Tibial artery (tissue), 4 donors: ENCODE measurements at regions not wholly inside any gene's neighbourhood (a gene's known extent, or its start where the extent isn't known, plus 50 kb on each side); places are given as distances from the start of the nearest gene placed in this dataset.
"Not testable (repeated sequence)": the region's sequence is repeated elsewhere in the genome, so short reads cannot be mapped to it uniquely, and the experiment has no call there.

Experiments used
- DNase-seq, 2 donors: peaks; one replicate each; pipeline ENCODE4 v3.0.0-alpha.2; 2019
- H3K27ac ChIP-seq, 2 donors: fragments of 200-600 bp; sonication (generic) in 1 of 2; 1 replicate in 1 of 2; 2 replicates in 1 of 2; pipeline ENCODE4 v1.5.1; 2018 to 2019; ENCODE audit warnings: mild to moderate bottlenecking in 1 of 2
- H3K27me3 ChIP-seq, 2 donors: fragments of 200-600 bp; sonication (generic) in 1 of 2; one replicate each; pipeline versions ENCODE4 v1.5.1 to v1.6.0; 2016 to 2019
- H3K36me3 ChIP-seq, 3 donors: fragments of 200-600 bp; sonication (generic) in 2 of 3; one replicate each; pipeline ENCODE4 v1.5.1; 2016 to 2019; ENCODE audit warnings: mild to moderate bottlenecking in 2 of 3
- H3K4me1 ChIP-seq, 4 donors: fragments of 200-600 bp; sonication (generic) in 2 of 4; 1 replicate in 3 of 4; 2 replicates in 1 of 4; pipeline ENCODE4 v1.5.1; 2016 to 2019
- H3K4me3 ChIP-seq, 2 donors: fragments of 200-600 bp; sonication (generic) in 1 of 2; 1 replicate in 1 of 2; 2 replicates in 1 of 2; pipeline ENCODE4 v1.5.1; 2018 to 2019; ENCODE audit warnings: mild to moderate bottlenecking in 2 of 2
- H3K9me3 ChIP-seq, 3 donors: fragments of 200-600 bp; sonication (generic) in 1 of 3; one replicate each; pipeline ENCODE4 v1.5.1; 2016 to 2019
- intact Hi-C: fragments of 100-400 bp; cut with DNase I; formaldehyde crosslinking; loops from one replicate; pipeline ENCODE4 v1.15.0; 2023; ENCODE audit warnings: low total_unique reads
- TF ChIP-seq, protein P1 (sequence below), 2 experiments: fragments of 200-600 bp in 1 of 2; fragments of 450-650 bp in 1 of 2; IDR thresholded peaks; one replicate each; pipeline ENCODE4 v1.5.1; 2017 to 2019; ENCODE audit warnings: antibody characterized with exemption in 2 of 2, mild to moderate bottlenecking in 1 of 2, moderate library complexity in 1 of 2

DNA sequence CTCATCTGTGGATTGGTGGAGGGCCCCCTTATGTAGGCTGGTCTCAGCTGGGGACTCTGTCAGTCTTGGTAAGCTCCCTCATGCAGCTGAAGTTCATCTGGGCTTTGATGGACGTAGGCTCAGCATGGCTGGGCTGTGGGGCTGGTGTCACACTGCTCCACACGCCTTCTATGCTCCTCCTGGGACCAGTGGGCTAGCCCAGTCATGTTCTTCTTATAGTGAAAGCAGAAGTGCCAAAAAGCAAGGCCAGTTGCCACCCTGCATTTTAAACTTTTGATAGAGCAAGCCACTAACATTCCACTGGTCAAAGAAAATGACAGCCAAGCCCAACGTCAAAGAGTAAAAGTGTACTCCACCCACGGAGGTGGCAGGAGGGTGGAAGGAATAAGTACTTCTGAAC, 165.5 kb downstream of the MEX3B start:
- Histone ChIP-seq H3K4me3 (no peak overlapping the region), H3K36me3 (no peaks in the 10 kb centered on the region), H3K4me1 (peaks cover 0 to 23% (median 11%) of the 10 kb centered on the region in 4 donors), H3K9me3 (no peaks in the 10 kb centered on the region), H3K27ac (no peak overlapping the region), H3K27me3 (no peaks in the 10 kb centered on the region)
- no peak for DNase-seq
- TF ChIP-seq, protein P1, sequence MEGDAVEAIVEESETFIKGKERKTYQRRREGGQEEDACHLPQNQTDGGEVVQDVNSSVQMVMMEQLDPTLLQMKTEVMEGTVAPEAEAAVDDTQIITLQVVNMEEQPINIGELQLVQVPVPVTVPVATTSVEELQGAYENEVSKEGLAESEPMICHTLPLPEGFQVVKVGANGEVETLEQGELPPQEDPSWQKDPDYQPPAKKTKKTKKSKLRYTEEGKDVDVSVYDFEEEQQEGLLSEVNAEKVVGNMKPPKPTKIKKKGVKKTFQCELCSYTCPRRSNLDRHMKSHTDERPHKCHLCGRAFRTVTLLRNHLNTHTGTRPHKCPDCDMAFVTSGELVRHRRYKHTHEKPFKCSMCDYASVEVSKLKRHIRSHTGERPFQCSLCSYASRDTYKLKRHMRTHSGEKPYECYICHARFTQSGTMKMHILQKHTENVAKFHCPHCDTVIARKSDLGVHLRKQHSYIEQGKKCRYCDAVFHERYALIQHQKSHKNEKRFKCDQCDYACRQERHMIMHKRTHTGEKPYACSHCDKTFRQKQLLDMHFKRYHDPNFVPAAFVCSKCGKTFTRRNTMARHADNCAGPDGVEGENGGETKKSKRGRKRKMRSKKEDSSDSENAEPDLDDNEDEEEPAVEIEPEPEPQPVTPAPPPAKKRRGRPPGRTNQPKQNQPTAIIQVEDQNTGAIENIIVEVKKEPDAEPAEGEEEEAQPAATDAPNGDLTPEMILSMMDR (IDR thresholded peaks at IDR 0.05) = no peak
- intact Hi-C loops = no loop called here

DNA sequence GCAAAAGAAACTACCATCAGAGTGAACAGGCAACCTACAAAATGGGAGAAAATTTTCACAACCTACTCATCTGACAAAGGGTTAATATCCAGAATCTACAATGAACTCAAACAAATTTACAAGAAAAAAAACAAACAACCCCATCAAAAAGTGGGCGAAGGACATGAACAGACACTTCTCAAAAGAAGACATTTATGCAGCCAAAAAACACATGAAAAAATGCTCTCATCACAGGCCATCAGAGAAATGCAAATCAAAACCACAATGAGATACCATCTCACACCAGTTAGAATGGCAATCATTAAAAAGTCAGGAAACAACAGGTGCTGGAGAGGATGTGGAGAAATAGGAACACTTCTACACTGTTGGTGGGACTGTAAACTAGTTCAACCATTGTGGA, 170.1 kb downstream of the MEX3B start:
- H3K27me3 ChIP-seq, H3K36me3 ChIP-seq, H3K4me3 ChIP-seq, intact Hi-C loops, DNase-seq, H3K27ac ChIP-seq, H3K9me3 ChIP-seq: not testable (repeated sequence)
- H3K4me1 ChIP-seq = peaks cover 0 to 23% (median 11%) of the 10 kb centered on the region in 4 donors

DNA sequence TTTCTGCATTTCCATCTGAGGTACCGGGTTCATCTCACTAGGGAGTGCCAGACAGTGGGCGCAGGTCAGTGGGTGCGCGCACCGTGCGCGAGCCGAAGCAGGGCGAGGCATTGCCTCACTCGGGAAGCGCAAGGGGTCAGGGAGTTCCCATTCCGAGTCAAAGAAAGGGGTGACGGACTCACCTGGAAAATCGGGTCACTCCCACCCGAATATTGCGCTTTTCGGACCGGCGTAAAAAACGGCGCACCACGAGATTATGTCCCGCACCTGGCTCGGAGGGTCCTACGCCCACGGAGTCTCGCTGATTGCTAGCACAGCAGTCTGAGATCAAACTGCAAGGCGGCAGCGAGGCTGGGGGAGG, 175.1 kb downstream of the MEX3B start:
- not testable (repeated sequence) for H3K36me3 ChIP-seq

DNA sequence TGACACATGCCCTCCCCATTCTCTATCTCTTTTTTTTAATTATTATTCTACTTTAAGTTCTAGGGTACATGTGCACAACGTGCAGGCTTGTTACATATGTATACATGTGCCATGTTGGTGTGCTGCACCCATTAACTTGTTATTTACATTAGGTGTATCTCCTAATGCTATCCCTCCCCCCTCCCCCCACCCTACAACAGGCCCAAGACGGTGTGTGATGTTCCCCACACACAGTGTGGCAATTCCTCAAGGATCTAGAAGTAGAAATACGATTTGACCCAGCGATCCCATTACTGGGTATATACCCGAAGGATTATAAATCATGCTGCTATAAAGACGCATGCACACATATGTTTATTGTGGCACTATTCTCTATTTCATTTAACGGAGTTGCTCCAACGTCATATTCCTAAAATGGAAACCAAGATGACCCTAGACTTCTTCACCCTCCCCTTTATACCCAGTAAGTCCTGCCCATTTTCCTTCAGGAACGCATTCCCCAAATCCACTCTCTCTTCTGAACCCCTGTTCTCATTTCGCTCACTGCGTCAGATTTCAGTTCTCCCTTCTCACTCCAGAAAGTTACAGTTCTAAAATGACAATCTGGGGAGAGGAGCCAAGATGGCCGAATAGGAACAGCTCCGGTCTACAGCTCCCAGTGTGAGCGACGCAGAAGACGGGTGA, 175.6 kb downstream of the MEX3B start:
- intact Hi-C loops, H3K4me1 ChIP-seq, H3K27me3 ChIP-seq, H3K27ac ChIP-seq, DNase-seq, H3K9me3 ChIP-seq, H3K4me3 ChIP-seq, H3K36me3 ChIP-seq: not testable (repeated sequence)

More for the DNA sequence above, 175.1 kb downstream of the MEX3B start:
- H3K27me3 ChIP-seq, H3K27ac ChIP-seq, DNase-seq, H3K4me3 ChIP-seq, H3K9me3 ChIP-seq, intact Hi-C loops, H3K4me1 ChIP-seq: not testable (repeated sequence)

DNA sequence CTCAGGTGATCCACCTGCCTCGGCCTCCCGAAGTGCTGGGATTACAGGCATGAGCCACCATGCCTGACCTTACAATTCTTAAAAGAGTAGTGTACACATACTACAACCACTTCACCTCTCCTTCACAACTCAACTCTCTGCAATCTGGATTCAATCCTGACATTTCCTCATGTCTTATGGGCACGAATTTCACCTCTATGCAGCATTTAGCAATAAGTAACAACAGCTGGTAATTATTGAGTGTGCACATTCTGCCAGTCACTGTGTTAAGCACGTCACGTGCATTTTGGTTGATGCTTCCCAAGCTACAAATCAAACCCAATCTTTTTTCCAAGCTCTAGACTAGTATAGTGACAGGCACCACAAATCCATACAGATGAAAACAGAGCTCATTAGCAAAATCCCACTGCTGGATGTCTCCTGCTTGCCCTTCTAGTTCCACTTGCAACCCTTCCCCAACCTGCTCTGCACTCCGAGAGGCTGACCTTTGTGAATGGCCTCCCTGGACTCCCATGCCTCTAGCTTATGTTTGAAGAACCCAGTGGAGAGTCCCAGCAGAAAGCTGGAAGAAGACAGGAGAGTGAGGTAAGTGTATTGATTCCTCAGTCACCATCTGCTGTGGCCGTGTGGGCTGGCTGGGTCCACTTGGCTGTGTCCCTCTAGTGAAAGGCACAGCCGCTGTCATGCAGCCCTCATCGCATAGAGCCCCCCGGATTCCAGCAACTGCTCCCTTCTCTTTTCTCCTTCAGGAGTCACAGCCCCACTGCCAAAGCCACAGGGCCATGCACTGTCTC, 176.5 kb downstream of the MEX3B start:
- Histone ChIP-seq H3K9me3 (no peaks in the 10 kb centered on the region), H3K27me3 (no peaks in the 10 kb centered on the region), H3K36me3 (no peaks in the 10 kb centered on the region), H3K4me1 (no peaks in the 10 kb centered on the region), H3K4me3 (no peak overlapping the region), H3K27ac (no peak overlapping the region)
- intact Hi-C loops = no loop called here
- no peak for DNase-seq
- TF ChIP-seq, protein P1 (IDR thresholded peaks at IDR 0.05) = no peak

DNA sequence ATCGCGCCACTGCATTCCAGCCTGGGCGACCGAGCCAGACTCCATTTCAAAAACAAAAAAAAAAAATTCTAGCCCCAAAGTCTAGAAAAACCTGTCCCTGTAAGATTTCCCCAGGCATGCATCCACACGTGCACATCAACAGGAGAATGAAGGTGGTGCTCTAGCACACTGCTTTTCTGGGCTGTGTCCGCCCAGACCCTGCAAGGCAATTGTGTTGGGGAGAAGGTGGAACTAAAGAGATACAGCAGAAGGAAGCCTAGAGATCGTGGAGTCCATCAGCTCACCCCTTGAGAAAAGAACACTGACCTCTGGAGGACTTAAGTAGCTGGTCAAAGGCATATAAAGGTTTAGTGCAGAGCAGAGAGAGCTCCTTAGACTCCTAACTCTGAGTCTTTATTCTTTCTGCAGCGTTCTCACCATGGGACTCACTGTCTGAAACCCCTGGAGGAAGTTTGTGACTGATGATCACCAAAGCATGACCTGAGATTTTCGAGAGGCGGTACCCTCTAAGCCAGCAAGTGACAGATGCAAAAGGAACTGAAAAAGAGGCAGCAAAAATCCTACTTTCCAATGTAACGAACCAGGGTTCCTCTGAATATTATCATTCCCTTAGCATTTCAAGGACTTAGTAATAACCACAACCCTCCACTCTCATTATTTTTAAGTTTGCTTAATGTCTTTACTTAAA, 179.8 kb downstream of the MEX3B start:
- intact Hi-C loops = no loop called here
- TF ChIP-seq, protein P1 (IDR thresholded peaks at IDR 0.05) = no peak
- no peaks in the 10 kb centered on the region for H3K27me3 ChIP-seq
- no peak overlapping the region for H3K4me3 ChIP-seq
- DNase-seq = no peak
- no peak overlapping the region for H3K27ac ChIP-seq
- no peaks in the 10 kb centered on the region for H3K4me1 ChIP-seq
- H3K9me3 ChIP-seq = no peaks in the 10 kb centered on the region
- no peaks in the 10 kb centered on the region for H3K36me3 ChIP-seq

DNA sequence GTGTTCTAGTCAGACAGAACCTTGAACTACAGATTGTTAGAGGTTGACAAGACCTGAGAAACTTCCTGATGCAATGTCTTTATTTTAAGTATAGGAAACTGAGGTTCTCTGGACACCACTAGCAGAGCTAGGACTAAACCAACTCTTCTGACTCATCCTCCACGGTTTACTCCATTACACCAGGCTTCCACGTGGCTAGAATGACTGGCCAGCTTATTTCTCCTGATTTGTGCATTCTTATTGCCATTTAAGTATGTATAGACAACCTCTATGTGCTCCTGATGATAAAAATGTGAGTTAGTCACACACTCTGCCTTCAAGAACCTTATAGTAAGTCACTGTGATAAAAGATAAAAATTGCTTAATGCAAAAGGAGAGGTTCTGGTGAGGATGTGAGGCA, 182.7 kb downstream of the MEX3B start:
- no peaks in the 10 kb centered on the region for H3K36me3 ChIP-seq
- no peaks in the 10 kb centered on the region for H3K9me3 ChIP-seq
- H3K4me3 ChIP-seq = no peak overlapping the region
- DNase-seq = no peak
- TF ChIP-seq, protein P1 (IDR thresholded peaks at IDR 0.05) = no peak
- H3K27me3 ChIP-seq = no peaks in the 10 kb centered on the region
- H3K4me1 ChIP-seq = no peaks in the 10 kb centered on the region
- H3K27ac ChIP-seq = no peak overlapping the region
- intact Hi-C loops = no loop called here
